Embryonic facial prominence (tissue), 1 donor: ENCODE measurements at regions not wholly inside any gene's neighbourhood (a gene's known extent, or its start where the extent isn't known, plus 50 kb on each side); places are given as distances from the start of the nearest gene placed in this dataset.

Experiments
- DNase-seq: peaks from one replicate; pipeline ENCODE4 v3.0.0-alpha.2; 2016; ENCODE audit errors: extremely low spot score

GRCh38 chr5:167525004-167525403, 766.4 kb upstream of the WWC1 start:
- no peak for DNase-seq

DNA sequence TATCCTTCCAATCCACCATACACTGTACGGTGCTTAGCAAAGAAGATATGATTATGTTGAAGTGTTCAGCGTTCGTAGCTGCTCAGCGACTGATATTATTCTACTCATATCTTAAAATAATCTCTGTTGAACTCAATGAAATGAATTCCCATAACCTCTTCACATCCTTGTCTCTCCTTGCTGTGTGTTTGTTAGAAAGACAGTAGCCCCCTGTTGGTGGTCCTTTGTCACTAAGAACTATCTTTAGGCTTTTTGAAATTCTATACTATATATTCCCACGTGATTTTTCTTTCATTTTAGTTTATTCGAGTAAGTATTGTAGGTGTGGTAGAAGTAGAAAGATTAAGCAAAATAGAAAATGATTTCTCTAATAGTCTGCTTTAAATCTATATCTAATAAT, 762.8 kb upstream of the WWC1 start:
- DNase-seq = no peak

DNA sequence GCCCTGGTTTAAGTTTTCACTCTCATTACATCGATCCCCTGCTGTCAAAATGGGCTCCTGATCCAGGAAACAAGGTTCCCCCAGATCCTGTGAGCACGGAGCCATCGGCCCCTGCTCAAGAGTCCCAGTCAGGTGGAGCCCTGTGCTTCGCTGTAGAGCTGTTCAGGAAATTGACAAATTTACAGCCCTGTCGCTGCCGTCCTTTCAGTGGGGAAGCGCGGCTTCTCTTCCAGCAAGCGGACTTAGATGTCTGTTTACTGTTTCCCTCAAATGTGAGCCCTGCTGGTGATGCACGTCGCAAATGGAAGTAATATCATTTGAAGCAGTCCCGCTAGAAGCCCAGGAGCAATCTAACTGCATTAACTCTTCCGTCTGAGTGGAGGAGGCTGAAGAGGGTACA, 760.9 kb upstream of the WWC1 start:
- DNase-seq = no peak

- DNase-seq = no peak
These were observed 757.3 kb upstream of the WWC1 start for GRCh38 chr5:167533814-167534795.

GRCh38 chr5:167539747-167540146, 751.7 kb upstream of the WWC1 start:
- no peak for DNase-seq

- DNase-seq = no peak
These were observed 745.2 kb upstream of the WWC1 start for GRCh38 chr5:167546270-167546669.

DNA sequence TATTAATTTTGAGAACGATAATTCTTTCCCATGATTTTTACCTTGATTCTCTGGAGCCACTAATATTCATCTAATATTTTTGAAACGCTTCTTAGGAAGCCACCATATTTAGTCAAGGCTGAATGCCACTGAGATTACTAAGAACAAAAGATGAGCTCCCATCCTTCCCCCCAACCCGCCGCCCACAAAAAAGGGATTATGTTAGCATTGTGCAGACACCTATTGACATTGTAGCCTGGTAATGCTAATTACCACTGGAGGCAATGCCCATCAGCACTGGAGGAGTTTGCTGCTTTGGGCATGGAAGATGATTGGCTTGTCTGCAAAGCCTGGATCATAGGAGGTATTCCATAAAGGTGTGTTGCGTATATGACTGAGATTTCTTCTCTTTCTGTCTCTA, 739.1 kb upstream of the WWC1 start:
- DNase-seq = no peak

DNA sequence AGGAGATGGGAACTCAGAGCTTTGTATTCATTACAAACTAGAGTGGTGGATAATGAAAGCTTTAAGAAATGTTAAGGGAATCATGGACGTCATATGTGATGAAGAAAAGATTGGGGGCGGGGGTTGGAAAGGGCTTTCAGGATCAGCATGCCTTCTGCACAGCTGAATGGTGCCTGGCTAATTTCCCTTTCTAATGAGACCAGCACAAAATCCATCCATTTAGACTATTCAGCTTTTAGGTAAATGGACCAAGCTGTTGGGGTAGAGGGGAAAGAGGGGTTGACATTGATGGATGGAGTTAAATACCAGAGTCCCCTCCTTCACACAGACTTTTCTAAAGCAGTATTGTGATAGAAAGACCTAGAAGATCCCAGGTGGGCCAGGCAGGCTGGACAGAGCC, 737.9 kb upstream of the WWC1 start:
- no peak for DNase-seq

GRCh38 chr5:167554564-167555290, 736.7 kb upstream of the WWC1 start:
- DNase-seq = no peak

DNA sequence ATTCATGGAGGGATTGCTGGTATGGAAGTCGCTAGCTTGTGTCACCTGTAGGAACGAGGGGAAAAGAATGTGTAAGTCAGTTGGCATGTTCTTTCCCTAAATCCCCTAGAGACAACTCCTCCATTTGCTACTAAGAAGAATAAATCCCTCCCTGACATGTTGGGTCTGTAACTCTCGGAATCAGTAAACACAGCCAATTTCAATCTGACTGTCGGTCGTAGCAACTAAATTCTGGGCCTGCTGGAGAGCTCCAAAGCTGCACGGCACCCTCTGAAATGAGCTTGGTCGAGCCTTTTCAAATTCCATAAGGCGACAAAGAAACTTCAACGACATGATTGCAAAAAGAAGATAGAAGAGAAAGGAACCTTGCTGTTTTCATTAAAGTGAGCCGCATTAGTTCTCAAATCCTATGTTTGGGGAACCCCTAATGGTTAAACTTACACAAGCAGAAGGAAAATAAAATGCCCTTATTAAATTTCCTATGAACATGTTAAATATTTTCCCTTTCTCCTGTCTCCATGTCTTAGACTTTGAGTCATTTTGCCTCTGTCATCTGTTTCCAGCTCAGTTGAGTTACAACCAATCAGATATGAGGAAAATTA, 735.8 kb upstream of the WWC1 start:
- DNase-seq = no peak

GRCh38 chr5:167557359-167557758, 734.1 kb upstream of the WWC1 start:
- no peak for DNase-seq

GRCh38 chr5:167561796-167562195, 729.6 kb upstream of the WWC1 start:
- DNase-seq = no peak

- DNase-seq = no peak
These were observed 727.2 kb upstream of the WWC1 start for GRCh38 chr5:167564275-167564674.

- no peak for DNase-seq
These were observed 726.1 kb upstream of the WWC1 start for GRCh38 chr5:167565189-167565954.

GRCh38 chr5:167570431-167570830, 721.0 kb upstream of the WWC1 start:
- DNase-seq = no peak

- no peak for DNase-seq
These were observed 719.6 kb upstream of the WWC1 start for GRCh38 chr5:167571824-167572223.

GRCh38 chr5:167573370-167574127, 717.9 kb upstream of the WWC1 start:
- peak; percentile 53 for DNase-seq

- no peak for DNase-seq
These were observed 717.0 kb upstream of the WWC1 start for GRCh38 chr5:167574464-167574863.

- no peak for DNase-seq
These were observed 716.1 kb upstream of the WWC1 start for GRCh38 chr5:167575330-167575729.

DNA sequence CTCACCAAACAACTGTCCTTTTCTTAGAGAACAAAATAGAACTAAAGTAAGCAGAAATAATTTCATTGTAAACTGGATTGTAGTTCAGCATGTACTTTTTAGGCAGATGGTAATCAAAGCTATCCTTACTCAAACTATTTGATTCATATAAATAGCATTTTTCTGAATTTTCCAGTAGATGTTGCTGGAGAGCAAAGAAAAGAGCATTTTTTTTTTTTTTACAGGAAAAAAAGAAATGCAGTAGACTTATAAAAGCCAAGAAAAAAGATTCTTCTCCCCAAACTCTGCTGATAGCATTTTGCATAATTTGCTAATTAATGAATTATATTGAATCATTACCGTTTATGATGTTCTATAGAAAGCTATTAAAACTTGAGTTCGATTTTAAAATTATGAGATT, 715.3 kb upstream of the WWC1 start:
- DNase-seq = no peak

DNA sequence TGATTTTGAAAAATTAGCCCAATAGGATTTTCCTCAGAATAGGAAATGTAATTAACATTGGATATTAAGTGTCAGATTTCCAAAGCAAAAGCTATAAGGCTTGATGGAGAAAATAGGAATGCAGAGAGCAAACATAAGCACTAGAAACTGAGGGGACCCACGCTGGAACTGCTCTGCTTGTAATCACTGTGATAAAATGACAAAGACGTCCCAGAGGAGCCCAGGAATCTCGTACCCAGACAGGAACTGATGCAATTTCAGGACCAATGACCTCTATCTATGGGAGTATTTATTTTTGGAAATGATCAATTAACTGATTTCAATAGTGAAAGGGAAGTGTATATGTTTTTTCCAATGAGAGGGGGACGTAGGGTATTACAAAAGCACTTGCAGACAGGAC, 714.5 kb upstream of the WWC1 start:
- DNase-seq = no peak
